SK-N-SH (cell line): ENCODE measurements at regions not wholly inside any gene's neighbourhood (a gene's known extent, or its start where the extent isn't known, plus 50 kb on each side); places are given as distances from the start of the nearest gene placed in this dataset.

ENCODE experiments used
- CHD2 ChIP-seq: fragments of 150-350 bp; IDR thresholded peaks from 2 replicates; pipeline ENCODE4 v1.6.1; 2018; ENCODE audit warnings: low read length; ENCODE audit not compliant: partially characterized antibody
- EP300 ChIP-seq, 2 experiments: IDR thresholded peaks; 2 replicates each; pipeline versions ENCODE4 v1.4.0 to v1.6.1; 2012; ENCODE audit warnings: borderline replicate concordance in 1 of 2, low read depth in 1 of 2, low read length in 1 of 2
- EZH2phosphoT487 ChIP-seq: fragments of 200-600 bp; sonication (generic); IDR thresholded peaks from 2 replicates; pipeline ENCODE4 v1.6.1; 2017; ENCODE audit warnings: low read depth, mixed run types, mild to moderate bottlenecking, antibody characterized with exemption, moderate library complexity, borderline replicate concordance
- NRF1 ChIP-seq: IDR thresholded peaks from 2 replicates; pipeline ENCODE4 v1.6.1; 2012; ENCODE audit warnings: low read depth, mild to moderate bottlenecking, low read length
- POLR2AphosphoS5 ChIP-seq: IDR thresholded peaks from 2 replicates; pipeline ENCODE4 v1.6.1; 2012; ENCODE audit warnings: low read depth, low read length
- SIN3A ChIP-seq: IDR thresholded peaks from 2 replicates; pipeline ENCODE4 v1.6.1; 2012; ENCODE audit warnings: low read depth, mild to moderate bottlenecking, low read length, moderate library complexity, borderline replicate concordance
- USF2 ChIP-seq: fragments of 150-350 bp; IDR thresholded peaks from 2 replicates; pipeline ENCODE4 v1.6.1; 2017; ENCODE audit warnings: antibody characterized with exemption, low read length, low read depth, borderline replicate concordance
- YY1 ChIP-seq: IDR thresholded peaks from 2 replicates; pipeline ENCODE4 v1.4.0; 2012; ENCODE audit warnings: low read depth, mild to moderate bottlenecking
- TF ChIP-seq, protein P1 (sequence below): fragments of 200-600 bp; sonication (generic); IDR thresholded peaks from 2 replicates; pipeline ENCODE4 v1.6.1; 2017; ENCODE audit warnings: antibody characterized with exemption, mild to moderate bottlenecking, moderate library complexity

- TF ChIP-seq USF2, result no peak
- TF ChIP-seq, protein P1, sequence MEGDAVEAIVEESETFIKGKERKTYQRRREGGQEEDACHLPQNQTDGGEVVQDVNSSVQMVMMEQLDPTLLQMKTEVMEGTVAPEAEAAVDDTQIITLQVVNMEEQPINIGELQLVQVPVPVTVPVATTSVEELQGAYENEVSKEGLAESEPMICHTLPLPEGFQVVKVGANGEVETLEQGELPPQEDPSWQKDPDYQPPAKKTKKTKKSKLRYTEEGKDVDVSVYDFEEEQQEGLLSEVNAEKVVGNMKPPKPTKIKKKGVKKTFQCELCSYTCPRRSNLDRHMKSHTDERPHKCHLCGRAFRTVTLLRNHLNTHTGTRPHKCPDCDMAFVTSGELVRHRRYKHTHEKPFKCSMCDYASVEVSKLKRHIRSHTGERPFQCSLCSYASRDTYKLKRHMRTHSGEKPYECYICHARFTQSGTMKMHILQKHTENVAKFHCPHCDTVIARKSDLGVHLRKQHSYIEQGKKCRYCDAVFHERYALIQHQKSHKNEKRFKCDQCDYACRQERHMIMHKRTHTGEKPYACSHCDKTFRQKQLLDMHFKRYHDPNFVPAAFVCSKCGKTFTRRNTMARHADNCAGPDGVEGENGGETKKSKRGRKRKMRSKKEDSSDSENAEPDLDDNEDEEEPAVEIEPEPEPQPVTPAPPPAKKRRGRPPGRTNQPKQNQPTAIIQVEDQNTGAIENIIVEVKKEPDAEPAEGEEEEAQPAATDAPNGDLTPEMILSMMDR, result no peak
- peak; percentile 75 for TF ChIP-seq POLR2AphosphoS5
- TF ChIP-seq SIN3A, result 0 out of 2 replicates have a peak, but pooled peaks have one; percentile 48
- no peak for TF ChIP-seq YY1
- peak; percentile 53 to 76; a peak in 2 of 4 replicates for TF ChIP-seq EP300 (IDR thresholded peaks at IDR 0.05; ENCODE audit: borderline replicate concordance in 1 of 2, low read depth in 1 of 2, low read length in 1 of 2)
- no peak for TF ChIP-seq NRF1
- no peak for TF ChIP-seq CHD2
- no peak for TF ChIP-seq EZH2phosphoT487
Measured at GRCh38 chr17:71338396-71338795, 782.4 kb upstream of the SOX9 start.
